ENCODE measurements at regions not wholly inside any gene's neighbourhood (a gene's known extent, or its start where the extent isn't known, plus 50 kb on each side); places are given as distances from the start of the nearest gene placed in this dataset.

GRCh38 chr2:236496340-236496739 lies 73.3 kb upstream of the ACKR3 start:
- Mint-ChIP-seq H3K27ac (no peak overlapping the region), H3K4me3 (no peak overlapping the region), H3K27me3 (peaks cover 4% of the 10 kb centered on the region), H3K4me1 (ENCODE audit: low read depth) (no peaks in the 10 kb centered on the region), H3K36me3 (ENCODE audit: low read depth) (peaks cover 3% of the 10 kb centered on the region), H3K9me3 (peaks cover 2% of the 10 kb centered on the region)
- CTCF ChIA-PET: no interaction called here
- no peak for TF ChIP-seq CTCF (IDR thresholded peaks at IDR 0.05)
- DNase-seq (no peak), ATAC-seq (no peak)
- POLR2A ChIA-PET: no interaction called here
- intact Hi-C loops (cut with micrococcal nuclease): no loop called here

- intact Hi-C loops (cut with micrococcal nuclease): no loop called here
- DNase-seq (no peak), ATAC-seq (no peak)
- POLR2A ChIA-PET: no interaction called here
- Mint-ChIP-seq H3K9me3 (no peaks in the 10 kb centered on the region), H3K27ac (no peak overlapping the region), H3K27me3 (peaks cover 7% of the 10 kb centered on the region), H3K4me3 (no peak overlapping the region), H3K4me1 (ENCODE audit: low read depth) (no peaks in the 10 kb centered on the region), H3K36me3 (ENCODE audit: low read depth) (no peaks in the 10 kb centered on the region)
- no peak for TF ChIP-seq CTCF (IDR thresholded peaks at IDR 0.05)
- CTCF ChIA-PET: interaction anchor here (1.9 kb wide), 1 partner anchor 14 kb away, joined by 5 read pairs; no protein-coding TSS in a partner anchor
Measured at GRCh38 chr2:236498369-236498768, 71.3 kb upstream of the ACKR3 start.

GRCh38 chr2:236499691-236500578 lies 69.7 kb upstream of the ACKR3 start:
- intact Hi-C loops (cut with micrococcal nuclease): no loop called here
- DNase-seq (no peak), ATAC-seq (no peak)
- no peaks in the 10 kb centered on the region for H3K4me1 Mint-ChIP-seq (ENCODE audit: low read depth)
- ChIA-PET CTCF (interaction anchor here (0.7 kb wide), 1 partner anchor 70 kb away, joined by 3 read pairs; the partner anchor contains the start of gene ACKR3), POLR2A (no interaction called here)
- peaks cover 10% of the 10 kb centered on the region for H3K27me3 Mint-ChIP-seq
- no peaks in the 10 kb centered on the region for H3K9me3 Mint-ChIP-seq
- H3K27ac Mint-ChIP-seq: no peak overlapping the region
- TF ChIP-seq CTCF (IDR thresholded peaks at IDR 0.05): no peak
- H3K4me3 Mint-ChIP-seq: no peak overlapping the region
- no peaks in the 10 kb centered on the region for H3K36me3 Mint-ChIP-seq (ENCODE audit: low read depth)

GRCh38 chr2:236501026-236501425 lies 68.6 kb upstream of the ACKR3 start:
- ChIA-PET CTCF (interaction anchor here (0.6 to 0.7 kb wide), 2 partner anchors 15 to 72 kb away, joined by 3 read pairs; no protein-coding TSS in a partner anchor), POLR2A (no interaction called here)
- Mint-ChIP-seq H3K4me3 (no peak overlapping the region), H3K27me3 (peaks cover 10% of the 10 kb centered on the region), H3K9me3 (no peaks in the 10 kb centered on the region), H3K27ac (no peak overlapping the region), H3K4me1 (ENCODE audit: low read depth) (no peaks in the 10 kb centered on the region), H3K36me3 (ENCODE audit: low read depth) (no peaks in the 10 kb centered on the region)
- no peak for DNase-seq
- TF ChIP-seq CTCF (IDR thresholded peaks at IDR 0.05): no peak
- no peak for ATAC-seq
- intact Hi-C loops (cut with micrococcal nuclease): no loop called here

GRCh38 chr2:236501531-236501930 lies 68.1 kb upstream of the ACKR3 start:
- CTCF ChIA-PET: interaction anchor here (0.7 kb wide), 1 partner anchor 71 kb away, joined by 3 read pairs; no protein-coding TSS in a partner anchor
- POLR2A ChIA-PET: no interaction called here
- DNase-seq (no peak), ATAC-seq (no peak)
- Mint-ChIP-seq H3K4me1 (ENCODE audit: low read depth) (no peaks in the 10 kb centered on the region), H3K4me3 (no peak overlapping the region), H3K27me3 (peaks cover 12% of the 10 kb centered on the region), H3K9me3 (no peaks in the 10 kb centered on the region), H3K36me3 (ENCODE audit: low read depth) (no peaks in the 10 kb centered on the region), H3K27ac (no peak overlapping the region)
- intact Hi-C loops (cut with micrococcal nuclease): no loop called here
- TF ChIP-seq CTCF (IDR thresholded peaks at IDR 0.05): no peak

All from activated CD8-positive, alpha-beta T cell treated with anti-CD3 and anti-CD28 coated beads for 36 hours (primary cell).